A172 (cell line): ENCODE measurements at regions not wholly inside any gene's neighbourhood (a gene's known extent, or its start where the extent isn't known, plus 50 kb on each side); places are given as distances from the start of the nearest gene placed in this dataset.
A peak's percentile ranks its signal among the peaks of the same experiment; 100 is the strongest.

ENCODE experiments used
- DNase-seq: peaks from one replicate; pipeline ENCODE4 v3.0.0-alpha.2; 2015; ENCODE audit warnings: low spot score

- peak; percentile 79 for DNase-seq
These were observed 438.8 kb upstream of the TGFBR2 start for GRCh38 chr3:30167541-30168011.

- DNase-seq: no peak
These were observed 436.9 kb upstream of the TGFBR2 start for GRCh38 chr3:30169487-30169886.

GRCh38 chr3:30170681-30171438, 435.5 kb upstream of the TGFBR2 start:
- DNase-seq: no peak

- no peak for DNase-seq
These were observed 432.0 kb upstream of the TGFBR2 start for GRCh38 chr3:30174357-30174756.

GRCh38 chr3:30180310-30181177, 425.9 kb upstream of the TGFBR2 start:
- DNase-seq: no peak

- no peak for DNase-seq
These were observed 425.3 kb upstream of the TGFBR2 start for GRCh38 chr3:30181178-30181465.

GRCh38 chr3:30181581-30181980, 424.8 kb upstream of the TGFBR2 start:
- no peak for DNase-seq

- no peak for DNase-seq
These were observed 423.0 kb upstream of the TGFBR2 start for GRCh38 chr3:30183421-30183820.

GRCh38 chr3:30184091-30184810, 422.1 kb upstream of the TGFBR2 start:
- DNase-seq: no peak

- DNase-seq: no peak
These were observed 420.5 kb upstream of the TGFBR2 start for GRCh38 chr3:30185872-30186271.

- DNase-seq: no peak
These were observed 419.6 kb upstream of the TGFBR2 start for GRCh38 chr3:30186741-30187219.

GRCh38 chr3:30187366-30187765, 419.0 kb upstream of the TGFBR2 start:
- no peak for DNase-seq

GRCh38 chr3:30188713-30189112, 417.7 kb upstream of the TGFBR2 start:
- peak; percentile 33 for DNase-seq

- no peak for DNase-seq
These were observed 416.5 kb upstream of the TGFBR2 start for GRCh38 chr3:30189900-30190299.

- DNase-seq: no peak
These were observed 412.8 kb upstream of the TGFBR2 start for GRCh38 chr3:30193625-30194044.

- DNase-seq: no peak
These were observed 411.0 kb upstream of the TGFBR2 start for GRCh38 chr3:30195352-30195751.

GRCh38 chr3:30198162-30198561, 408.2 kb upstream of the TGFBR2 start:
- DNase-seq: no peak

- DNase-seq: peak; percentile 54
These were observed 407.2 kb upstream of the TGFBR2 start for GRCh38 chr3:30199096-30199759.

- DNase-seq: no peak
These were observed 406.5 kb upstream of the TGFBR2 start for GRCh38 chr3:30199855-30200254.

GRCh38 chr3:30201715-30202114, 404.7 kb upstream of the TGFBR2 start:
- no peak for DNase-seq

- no peak for DNase-seq
These were observed 403.1 kb upstream of the TGFBR2 start for GRCh38 chr3:30203301-30203700.

- no peak for DNase-seq
These were observed 402.3 kb upstream of the TGFBR2 start for GRCh38 chr3:30204126-30204525.
